RCC 7860 (cell line): ENCODE measurements at regions not wholly inside any gene's neighbourhood (a gene's known extent, or its start where the extent isn't known, plus 50 kb on each side); places are given as distances from the start of the nearest gene placed in this dataset.
"Not testable (repeated sequence)": the region's sequence is repeated elsewhere in the genome, so short reads cannot be mapped to it uniquely, and the experiment has no call there.

ENCODE experiments used
- DNase-seq: peaks from one replicate; pipeline ENCODE4 v3.0.0-alpha.2; 2015; ENCODE audit warnings: low spot score
- FAIRE-seq: peaks from 2 replicates; lab custom pipeline; 2012; peaks lifted over from hg19 to GRCh38; lab: Jason Lieb, UNC

DNA sequence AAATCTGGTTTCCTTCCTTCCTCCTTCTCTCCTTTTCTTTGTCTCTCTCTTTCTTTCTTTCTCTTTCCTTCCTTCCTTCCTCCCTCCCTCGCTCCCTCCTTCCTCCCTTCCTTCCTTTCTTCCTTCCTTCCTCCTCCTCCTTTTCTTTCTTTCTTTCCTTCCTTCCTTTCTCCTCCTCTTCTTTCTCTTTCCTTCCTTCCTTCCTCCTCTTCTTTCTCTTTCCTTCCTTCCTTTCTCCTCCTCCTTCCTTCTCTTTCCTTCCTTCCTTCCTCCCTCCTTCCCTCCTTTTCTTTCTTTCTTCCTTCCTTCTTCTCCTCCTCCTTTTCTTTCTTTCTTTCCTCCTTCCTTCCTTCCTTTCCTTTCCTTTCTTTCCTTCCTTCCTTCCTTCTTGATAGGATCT is 61.2 kb downstream of the VIP start:
- DNase-seq (no peak), FAIRE-seq (no peak)

DNA sequence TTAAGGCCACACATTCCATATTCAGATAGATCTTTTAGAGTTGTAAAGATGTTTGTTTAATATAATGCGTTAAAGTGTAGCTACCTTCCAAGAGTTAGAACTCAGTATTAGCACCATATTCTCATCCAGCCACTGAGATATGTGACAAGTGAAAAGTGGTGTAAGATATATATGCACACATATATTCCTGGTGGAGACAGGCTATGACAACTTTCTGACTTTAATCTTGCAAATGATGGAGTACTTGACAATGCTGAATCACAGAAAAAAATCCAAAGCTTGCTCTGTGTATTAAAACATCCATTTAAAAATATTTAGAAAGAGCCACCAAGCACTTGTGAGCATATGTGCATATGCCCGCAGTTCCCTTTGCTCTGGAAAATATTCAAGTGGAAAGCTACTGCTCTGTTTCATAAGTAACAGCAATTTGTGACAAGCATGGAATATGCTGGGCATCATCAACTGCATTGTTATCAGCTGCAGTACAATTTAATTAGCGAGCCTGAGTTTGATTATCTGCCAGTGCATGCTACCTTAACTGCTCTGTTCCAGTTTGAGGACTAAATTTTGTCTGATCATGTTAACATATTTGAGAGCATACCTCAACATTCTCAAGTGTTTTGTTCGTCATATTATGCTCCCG is 64.8 kb downstream of the VIP start:
- FAIRE-seq (no peak), DNase-seq (no peak)

DNA sequence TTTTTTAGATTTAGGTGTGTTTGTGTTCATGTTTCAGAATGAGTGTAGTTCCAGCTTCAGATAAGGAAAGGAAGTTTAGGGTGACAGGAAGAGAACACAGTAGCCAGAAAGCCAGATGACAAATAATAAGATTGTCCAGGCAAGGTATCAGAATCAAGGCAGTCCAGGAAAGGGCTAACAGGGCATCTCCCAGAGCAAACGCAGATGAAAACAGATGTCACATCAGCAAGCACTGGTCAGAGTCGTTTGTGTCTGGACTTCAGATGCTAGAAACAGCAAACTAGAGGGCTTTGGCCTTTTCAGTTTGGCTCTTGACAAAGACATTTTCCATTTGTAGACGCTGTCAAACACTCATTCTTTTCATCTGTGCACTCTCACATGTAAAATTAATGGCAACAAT is 65.5 kb downstream of the VIP start:
- no peak for FAIRE-seq

DNA sequence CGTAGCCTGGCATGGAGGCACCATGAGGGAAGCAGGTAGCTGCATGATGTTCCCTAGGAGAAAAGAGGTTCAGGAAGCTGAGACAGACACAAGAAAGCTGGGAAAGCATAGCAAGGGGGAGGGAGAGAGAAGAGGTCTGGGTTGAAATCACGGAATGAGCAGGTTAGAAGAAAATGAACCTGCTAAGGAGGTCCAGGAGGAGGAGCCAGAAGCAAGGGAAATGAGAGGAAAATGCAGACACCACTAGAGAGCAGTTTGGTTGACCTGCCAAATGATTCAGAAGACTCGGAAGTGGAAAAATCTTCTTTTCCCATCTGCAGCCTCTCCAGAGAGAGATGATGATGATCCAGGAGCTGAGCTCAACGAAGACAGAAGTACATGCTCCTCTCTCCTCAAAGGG is 70.9 kb downstream of the VIP start:
- no peak for FAIRE-seq

More for the DNA sequence above, 65.5 kb downstream of the VIP start:
- DNase-seq = no peak

DNA sequence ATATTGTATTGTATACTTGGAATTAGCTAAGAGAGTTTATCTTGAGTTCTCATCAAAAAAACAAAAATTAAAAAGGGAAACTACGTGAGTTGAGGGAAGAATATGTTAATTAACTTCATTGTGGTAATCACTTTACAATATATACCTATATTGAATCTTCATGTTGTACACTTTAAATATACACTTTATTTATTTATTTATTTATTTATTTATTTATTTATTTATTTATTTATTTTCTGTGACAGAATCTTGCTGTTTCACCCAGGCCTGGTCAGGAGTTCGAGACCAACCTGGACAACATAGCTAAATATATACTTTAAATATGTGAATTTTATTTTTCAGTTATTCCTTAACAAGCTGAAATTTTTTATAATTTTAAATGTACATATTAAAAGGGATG is 74.1 kb downstream of the VIP start:
- FAIRE-seq = no peak
- DNase-seq = no peak

More for the DNA sequence above, 70.9 kb downstream of the VIP start:
- no peak for DNase-seq

DNA sequence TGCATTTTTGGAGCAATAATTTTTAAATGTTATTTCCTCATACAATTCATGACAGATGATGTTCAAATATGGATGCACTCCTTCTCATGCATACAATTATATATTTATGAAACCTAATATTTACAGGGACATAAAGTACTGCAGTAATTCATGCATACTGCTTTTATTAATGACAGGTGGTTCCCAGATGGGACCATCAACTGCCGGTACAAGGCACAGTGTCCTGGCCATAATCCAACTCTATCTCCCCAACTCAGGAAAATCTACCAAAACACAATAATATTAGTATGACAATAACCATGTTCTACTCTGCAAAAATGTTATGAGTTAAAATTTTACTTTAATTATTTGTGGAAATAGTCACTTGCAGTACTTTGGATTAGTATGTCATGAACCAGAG is 77.8 kb downstream of the VIP start:
- no peak for DNase-seq

DNA sequence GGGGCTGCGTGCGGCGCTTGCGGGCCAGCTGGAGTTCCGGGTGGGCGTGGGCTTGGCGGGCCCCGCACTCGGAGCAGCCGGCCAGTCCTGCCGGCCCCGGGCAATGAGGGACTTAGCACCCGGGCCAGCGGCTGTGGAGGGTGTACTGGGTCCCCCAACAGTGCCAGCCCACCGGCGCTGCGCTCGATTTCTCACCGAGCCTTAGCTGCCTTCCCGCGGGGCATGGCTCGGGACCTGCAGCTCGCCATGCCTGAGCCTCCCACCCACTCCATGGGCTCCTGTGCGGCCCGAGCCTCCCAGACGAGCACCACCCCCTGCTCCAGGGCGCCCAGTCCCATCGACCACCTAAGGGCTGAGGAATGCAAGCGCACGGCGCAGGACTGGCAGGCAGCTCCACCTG is 83.8 kb downstream of the VIP start:
- FAIRE-seq, DNase-seq: not testable (repeated sequence)

More for the DNA sequence above, 77.8 kb downstream of the VIP start:
- no peak for FAIRE-seq

DNA sequence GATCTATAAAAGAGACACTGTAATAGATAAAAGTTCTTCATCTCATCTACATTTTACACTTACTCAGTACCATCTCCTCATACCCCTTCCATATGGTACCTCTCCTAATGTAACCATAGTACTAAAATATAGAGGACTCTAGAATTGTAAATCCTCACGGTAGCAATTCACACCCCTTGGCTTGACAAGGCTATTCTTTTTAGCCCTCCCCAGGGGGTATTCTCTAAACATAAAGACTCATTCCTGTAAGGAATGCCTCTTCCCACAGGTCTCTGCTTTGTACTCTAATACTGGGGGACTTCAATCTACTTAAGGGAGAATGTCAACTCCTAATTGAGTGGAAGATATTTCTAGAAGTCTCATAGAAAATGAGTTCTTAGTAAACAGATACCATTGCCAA is 85.9 kb downstream of the VIP start:
- no peak for DNase-seq
- no peak for FAIRE-seq

DNA sequence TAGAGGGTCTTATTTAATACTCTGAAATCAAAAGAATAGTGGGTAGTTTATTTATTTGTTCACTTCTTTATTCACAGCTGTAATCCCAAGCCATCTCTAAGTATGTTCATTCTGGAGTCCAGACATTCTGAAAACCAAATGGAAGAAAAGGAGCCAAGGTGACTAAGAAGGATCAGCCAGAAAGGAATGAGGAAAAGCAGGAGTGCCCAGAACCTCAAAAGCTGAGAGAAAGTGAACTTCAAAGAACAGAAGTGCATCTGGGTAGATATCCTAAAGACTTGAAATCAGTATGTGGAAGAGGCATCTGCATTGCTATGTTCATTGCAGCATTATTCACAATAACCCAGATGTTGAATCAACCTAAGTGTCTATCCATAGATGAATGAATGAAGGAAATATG is 94.8 kb downstream of the VIP start:
- FAIRE-seq = no peak

DNA sequence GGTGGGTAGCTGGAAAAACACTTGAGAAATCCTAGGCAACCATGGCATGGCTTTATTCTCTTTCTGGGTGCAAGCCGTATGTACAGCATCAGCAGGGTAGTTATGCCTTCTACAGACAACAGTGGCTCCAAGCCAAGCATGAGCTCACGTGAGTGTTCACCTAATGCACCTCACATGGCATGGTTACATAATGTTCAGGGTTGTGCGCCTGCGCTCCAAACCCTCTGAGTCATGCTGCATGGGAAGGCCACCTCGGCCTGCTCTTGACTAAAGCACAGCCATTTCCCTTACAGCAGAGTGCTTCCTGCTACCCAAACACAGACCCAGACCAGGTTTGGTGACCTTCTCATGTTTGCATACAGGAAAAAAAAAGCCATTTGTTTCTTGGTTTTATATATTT is 96.2 kb downstream of the VIP start:
- FAIRE-seq (no peak), DNase-seq (no peak)

More for the DNA sequence above, 94.8 kb downstream of the VIP start:
- no peak for DNase-seq

DNA sequence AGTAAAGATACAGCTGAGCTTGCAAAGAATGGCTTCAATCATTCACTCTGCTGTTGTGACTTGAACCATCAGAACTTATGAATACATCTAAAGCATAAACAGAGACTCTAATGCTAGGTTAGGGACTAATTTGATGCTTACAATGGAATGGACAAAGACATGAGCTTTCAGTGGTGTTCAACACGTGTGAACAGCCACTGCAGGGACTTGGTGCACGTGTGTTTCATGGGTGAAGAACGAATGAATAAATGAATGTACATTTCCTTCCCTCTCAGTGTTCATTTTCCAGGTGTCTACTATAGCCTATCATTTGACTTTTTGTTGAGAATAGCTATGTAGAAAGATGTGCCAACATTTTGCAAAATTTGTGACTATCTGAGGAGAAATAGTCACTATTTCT is 98.3 kb downstream of the VIP start:
- no peak for DNase-seq
- FAIRE-seq = no peak

DNA sequence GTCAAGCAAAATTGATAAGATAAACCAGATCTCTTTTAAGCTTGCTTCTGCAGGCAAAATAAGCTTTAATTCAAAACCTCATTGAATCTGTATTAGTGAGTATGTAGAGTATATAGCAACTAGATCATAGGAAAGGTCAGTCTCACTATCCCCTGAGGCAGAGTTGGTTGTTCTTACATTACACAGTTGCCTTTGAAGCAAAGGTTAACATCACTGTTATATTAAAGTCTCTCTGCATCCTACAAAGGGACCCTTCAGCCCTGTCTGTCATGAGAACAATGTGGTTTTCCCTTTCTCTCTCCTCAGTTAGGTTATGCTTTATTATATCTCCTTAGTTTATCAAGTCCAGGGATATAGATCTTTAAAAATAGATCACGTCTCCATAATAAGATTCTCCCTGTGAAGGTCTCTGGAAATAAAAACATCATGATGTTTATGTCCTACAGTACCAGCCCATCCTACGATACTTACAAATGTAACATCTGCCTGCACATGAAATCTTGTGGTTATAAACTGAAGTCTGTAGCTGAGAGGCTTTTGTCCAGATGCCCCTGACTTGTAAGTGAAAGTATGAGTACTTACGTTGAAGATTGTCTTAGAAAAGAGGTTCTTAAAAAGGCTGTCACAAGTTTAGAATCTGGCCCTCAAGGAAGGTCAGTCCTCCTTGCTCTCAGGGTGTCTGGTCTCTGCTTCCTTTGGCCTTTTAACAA is 103.6 kb downstream of the VIP start:
- DNase-seq (no peak), FAIRE-seq (no peak)

DNA sequence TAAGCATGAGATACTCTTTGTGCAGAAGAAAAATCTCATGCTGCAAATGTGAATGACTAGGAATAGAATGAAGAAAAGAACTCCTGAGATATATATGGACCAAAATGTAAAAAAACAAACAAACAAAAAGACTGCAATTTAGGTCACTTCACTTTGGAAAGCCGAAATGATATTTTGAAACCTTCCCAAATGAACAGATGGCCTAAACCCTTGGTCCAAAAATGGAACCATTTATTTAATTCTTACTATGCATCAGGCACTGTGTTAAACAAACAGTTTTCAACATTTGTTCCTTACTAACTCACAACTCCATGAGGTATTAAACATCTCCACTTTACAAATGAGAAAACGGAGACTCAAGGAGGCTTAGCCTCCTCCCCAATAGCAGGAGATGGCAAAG is 107.5 kb downstream of the VIP start:
- FAIRE-seq (no peak), DNase-seq (no peak)

DNA sequence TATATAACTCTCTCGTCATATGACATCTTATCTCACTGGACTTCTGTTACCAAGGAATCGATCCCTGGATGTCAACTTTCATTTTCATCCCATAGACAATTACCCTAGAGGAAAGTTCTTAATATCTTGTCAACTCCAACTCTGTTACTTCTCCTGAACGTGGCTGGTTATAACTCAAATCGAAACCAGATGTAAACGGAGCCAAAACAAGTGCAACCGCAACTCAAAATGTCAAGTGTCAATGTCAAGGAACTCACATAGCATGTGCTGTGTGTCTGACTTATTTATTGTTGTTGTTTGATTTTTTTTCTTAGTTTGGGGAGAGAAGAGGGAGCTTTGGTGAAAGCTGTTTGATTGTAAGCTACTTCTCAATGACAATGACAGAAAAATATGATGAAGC is 108.6 kb downstream of the VIP start:
- DNase-seq = no peak

DNA sequence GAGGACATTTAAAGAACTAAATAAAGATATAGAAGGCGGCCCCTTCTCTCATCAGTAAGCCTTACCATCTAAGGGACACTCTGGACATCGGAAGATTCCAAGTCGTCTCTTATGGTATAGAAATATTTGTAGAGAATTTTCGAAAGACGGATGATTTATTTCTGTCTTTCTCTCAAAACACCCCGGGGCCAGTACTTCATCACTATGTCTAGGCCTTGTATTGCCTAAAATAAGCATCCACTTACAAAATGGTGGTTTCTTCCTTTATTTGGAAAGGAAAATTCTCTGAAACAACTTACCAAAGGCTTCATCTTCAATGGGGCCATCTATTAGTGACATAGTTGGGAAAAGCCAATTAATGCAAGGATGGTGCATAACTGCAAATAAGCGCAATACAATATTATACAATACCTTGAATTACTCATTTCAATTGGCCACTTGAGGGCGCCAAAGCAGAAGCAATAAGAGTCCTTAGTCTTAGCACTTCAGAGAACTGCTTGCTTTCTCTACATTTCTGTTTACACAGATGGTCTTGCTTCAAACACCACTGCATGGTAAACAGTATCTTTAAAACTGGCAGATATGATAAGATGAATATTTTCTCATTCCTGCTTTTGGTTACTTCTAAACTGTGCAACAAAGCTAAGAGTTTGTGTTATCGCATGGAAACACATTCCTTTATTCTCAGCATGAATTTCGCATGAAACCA is 113.2 kb downstream of the VIP start:
- peak; percentile 4 for FAIRE-seq
- DNase-seq = peak; percentile 20

More for the DNA sequence above, 108.6 kb downstream of the VIP start:
- no peak for FAIRE-seq

DNA sequence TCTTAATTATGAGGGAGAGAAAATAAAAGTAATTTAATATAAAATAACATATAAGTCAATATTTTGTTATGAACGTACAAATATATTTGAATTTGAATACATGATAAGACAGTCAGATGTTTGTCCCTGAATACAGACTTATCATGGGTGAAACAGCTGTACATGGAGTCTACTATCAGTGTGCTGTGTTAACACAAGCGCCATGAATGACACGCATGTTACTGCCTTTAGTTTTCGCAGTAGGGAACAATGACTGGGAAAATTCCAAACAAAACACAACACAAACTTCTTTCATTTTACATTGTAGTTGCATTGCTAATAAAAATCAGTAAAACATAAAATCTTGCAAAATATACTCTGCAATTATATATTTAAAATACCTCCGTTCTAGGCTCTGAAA is 108.6 kb downstream of the FBXO5 start:
- no peak for FAIRE-seq

DNA sequence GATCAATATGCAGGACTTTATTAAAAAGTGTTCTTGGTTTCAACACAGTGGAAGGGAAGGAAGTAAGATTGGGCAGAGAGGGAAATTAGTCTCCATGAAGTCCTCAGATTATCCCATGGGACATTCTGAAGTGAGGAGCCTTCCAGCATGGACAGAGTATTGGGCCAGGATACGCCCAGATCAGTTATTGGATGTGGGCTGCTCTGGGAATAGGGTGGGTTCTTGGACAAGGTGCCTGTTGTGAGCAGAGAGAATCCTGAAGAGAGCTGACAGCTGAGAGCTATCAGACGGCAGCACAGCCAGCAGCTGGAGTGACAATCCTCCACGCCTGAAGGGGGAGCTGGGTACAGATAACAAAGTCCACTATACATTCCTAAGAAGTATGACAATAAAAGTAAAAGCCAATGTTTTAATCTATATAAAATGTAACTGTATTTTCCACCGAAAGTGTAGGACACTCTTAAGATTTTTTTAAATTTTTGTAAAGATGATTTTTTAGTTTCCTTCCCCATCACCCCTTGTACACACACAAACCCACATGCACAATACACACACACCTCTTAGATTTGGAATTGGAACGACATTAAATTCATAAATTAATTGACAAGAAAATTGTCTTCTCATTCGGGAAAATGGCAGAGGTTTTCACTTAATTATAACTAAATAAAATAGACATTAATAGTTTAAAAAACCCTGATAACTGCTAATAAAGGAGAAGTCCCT is 107.8 kb downstream of the FBXO5 start:
- FAIRE-seq (no peak), DNase-seq (no peak)

More for the DNA sequence above, 108.6 kb downstream of the FBXO5 start:
- DNase-seq = no peak

DNA sequence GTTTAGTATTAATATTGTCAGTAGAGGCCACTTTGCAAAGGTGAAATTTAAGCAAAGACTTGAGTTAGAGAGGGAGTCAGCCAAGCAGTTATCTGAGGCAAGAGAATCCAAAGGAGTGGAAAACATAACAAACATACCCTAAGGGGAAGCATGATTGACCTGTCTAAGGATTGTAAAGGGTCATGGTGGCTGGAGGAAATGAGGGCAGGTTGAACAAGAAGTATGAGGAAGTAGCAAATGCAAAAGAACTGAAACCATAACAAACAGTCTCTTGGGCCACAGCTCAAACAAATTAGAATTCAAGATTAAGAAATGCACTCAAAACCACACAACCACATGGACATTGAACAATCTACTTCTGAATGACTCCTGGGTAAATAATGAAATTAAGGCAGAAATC is 103.2 kb downstream of the FBXO5 start:
- no peak for FAIRE-seq
- no peak for DNase-seq

DNA sequence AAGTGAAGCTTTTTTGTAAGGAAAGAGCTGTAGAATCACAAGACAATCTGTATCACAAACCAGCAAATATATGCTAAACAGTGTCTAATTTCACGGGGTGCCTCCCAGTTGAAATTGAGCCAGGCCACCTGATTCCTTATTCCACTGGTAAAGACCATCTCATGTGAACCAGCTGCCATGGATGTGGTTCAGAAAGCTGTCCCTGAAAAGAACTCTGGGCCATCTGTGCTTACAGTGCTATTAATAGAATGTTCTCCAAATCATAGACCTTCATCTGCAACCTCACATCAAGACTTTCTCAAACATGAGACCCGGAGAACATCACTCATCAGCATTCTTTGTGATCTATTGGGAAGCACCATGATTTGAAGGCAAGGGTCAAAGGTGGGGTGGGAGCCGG is 89.7 kb downstream of the FBXO5 start:
- FAIRE-seq = no peak

DNA sequence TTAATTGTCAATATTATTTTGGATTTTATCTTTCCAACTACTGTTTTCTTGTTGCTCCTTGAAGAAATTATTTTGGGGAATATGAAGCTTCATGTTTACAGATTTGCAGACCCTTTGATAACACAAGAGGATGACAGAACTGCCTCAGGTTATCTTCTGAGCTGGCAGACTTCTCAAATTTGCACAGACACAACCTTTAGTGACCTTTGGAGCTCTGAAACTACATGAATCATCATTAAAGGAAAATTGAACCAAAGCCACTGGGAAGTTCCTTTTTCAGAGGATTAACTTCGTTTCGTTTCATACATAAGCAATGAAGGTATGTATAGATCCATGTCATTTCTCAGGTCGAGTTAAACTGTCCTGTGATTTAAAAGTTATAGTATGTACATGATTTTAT is 85.9 kb downstream of the FBXO5 start:
- FAIRE-seq = no peak
- DNase-seq = no peak

More for the DNA sequence above, 89.7 kb downstream of the FBXO5 start:
- no peak for DNase-seq

DNA sequence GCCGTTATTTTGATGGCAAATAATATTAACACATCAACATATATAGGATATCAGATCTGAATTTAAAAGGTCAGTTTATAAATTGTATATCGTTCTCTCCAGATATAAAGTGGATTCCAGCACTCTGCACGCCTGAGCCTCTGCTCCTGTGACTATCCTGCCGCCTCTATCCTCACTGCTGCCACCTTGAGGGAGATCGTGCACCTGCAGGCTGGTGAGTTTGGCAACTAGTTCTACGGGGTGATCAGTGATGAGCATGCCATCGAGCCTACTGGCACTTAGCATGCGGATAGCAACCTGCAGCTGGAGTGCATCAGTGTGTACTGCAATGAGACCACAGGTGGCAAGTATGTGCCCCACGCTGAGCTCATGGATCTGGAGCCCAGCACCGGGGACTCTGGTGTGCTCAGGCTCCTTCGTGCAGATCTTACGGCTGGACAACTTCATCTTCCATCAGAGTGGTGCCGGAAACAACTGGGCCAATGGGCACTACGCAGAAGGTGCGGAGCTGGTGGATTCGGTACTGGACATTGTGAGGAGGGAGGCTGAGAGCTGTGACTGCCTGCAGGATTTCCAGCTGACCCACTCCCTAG is 84.9 kb downstream of the FBXO5 start:
- DNase-seq (peak; percentile 39), FAIRE-seq (no peak)
